Neural progenitor cell (in vitro differentiated cells): ENCODE measurements at regions not wholly inside any gene's neighbourhood (a gene's known extent, or its start where the extent isn't known, plus 50 kb on each side); places are given as distances from the start of the nearest gene placed in this dataset.

Experiments
- DNase-seq: peaks from one replicate; pipeline ENCODE4 v3.0.0-alpha.2; 2016; ENCODE audit warnings: low spot score
- H2AFZ ChIP-seq: fragments of 200-600 bp; sonication (generic); replicated peaks from 2 replicates; pipeline ENCODE4 v1.6.1; 2016; ENCODE audit warnings: antibody characterized with exemption
- H3F3A ChIP-seq: fragments of 200-600 bp; sonication (generic); 2 replicates; pipeline ENCODE4 v1.6.1; 2016; ENCODE audit warnings: antibody characterized with exemption, low read depth
- H3K27ac ChIP-seq: fragments of 200-600 bp; sonication (generic); 2 replicates; pipeline ENCODE4 v1.5.1; 2016; ENCODE audit warnings: mild to moderate bottlenecking
- H3K27me3 ChIP-seq: fragments of 200-600 bp; sonication (generic); 2 replicates; pipeline ENCODE4 v1.6.1; 2016; ENCODE audit warnings: mild to moderate bottlenecking, moderate library complexity
- H3K36me3 ChIP-seq: fragments of 200-600 bp; sonication (generic); 2 replicates; pipeline ENCODE4 v1.5.1; 2016
- H3K4me1 ChIP-seq: fragments of 200-600 bp; sonication (generic); 2 replicates; pipeline ENCODE4 v1.6.1; 2016; ENCODE audit warnings: mixed run types
- H3K4me2 ChIP-seq: fragments of 200-600 bp; sonication (generic); 2 replicates; pipeline ENCODE4 v1.6.1; 2016
- H3K4me3 ChIP-seq: fragments of 200-600 bp; sonication (generic); 2 replicates; pipeline ENCODE4 v1.5.1; 2016
- H3K79me2 ChIP-seq: fragments of 200-600 bp; sonication (generic); 2 replicates; pipeline ENCODE4 v1.6.1; 2016; ENCODE audit warnings: low read depth
- H3K9ac ChIP-seq: fragments of 200-600 bp; sonication (generic); 2 replicates; pipeline ENCODE4 v1.6.1; 2016
- H3K9me3 ChIP-seq: fragments of 200-600 bp; sonication (generic); 2 replicates; pipeline ENCODE4 v1.5.1; 2016; ENCODE audit warnings: low read depth
- H4K20me1 ChIP-seq: fragments of 200-600 bp; sonication (generic); 2 replicates; pipeline ENCODE4 v1.6.1; 2016; ENCODE audit warnings: low read depth
- H3K27ac Mint-ChIP-seq: 3 replicates; pipeline ENCODE4 v1.8.0; 2021; ENCODE audit warnings: mixed read lengths
- H3K27me3 Mint-ChIP-seq: 2 replicates; pipeline ENCODE4 v1.8.0; 2022; ENCODE audit warnings: low read depth, mild to moderate bottlenecking, inconsistent platforms, moderate library complexity, mixed read lengths; ENCODE audit not compliant: insufficient read depth
- H3K36me3 Mint-ChIP-seq: 3 replicates; pipeline ENCODE4 v1.8.0; 2021; ENCODE audit warnings: mixed read lengths
- H3K4me1 Mint-ChIP-seq: 3 replicates; pipeline ENCODE4 v1.8.0; 2021; ENCODE audit warnings: mixed read lengths
- H3K4me3 Mint-ChIP-seq: 3 replicates; pipeline ENCODE4 v1.8.0; 2021; ENCODE audit warnings: mild to moderate bottlenecking, moderate library complexity, mixed read lengths
- H3K9me3 Mint-ChIP-seq: 3 replicates; pipeline ENCODE4 v1.8.0; 2020; ENCODE audit warnings: mixed read lengths
- EZH2 ChIP-seq: fragments of 200-600 bp; sonication (generic); IDR thresholded peaks from 2 replicates; pipeline ENCODE4 v1.6.1; 2017; ENCODE audit warnings: antibody characterized with exemption, mild to moderate bottlenecking, moderate library complexity
- EZH2phosphoT487 ChIP-seq: fragments of 200-600 bp; sonication (generic); IDR thresholded peaks from 2 replicates; pipeline ENCODE4 v1.6.1; 2017; ENCODE audit warnings: antibody characterized with exemption
- TF ChIP-seq, protein P1 (sequence below): fragments of 200-600 bp; sonication (generic); IDR thresholded peaks from 2 replicates; pipeline ENCODE4 v1.5.1; 2017; ENCODE audit warnings: antibody characterized with exemption, mild to moderate bottlenecking

- Histone ChIP-seq H3K27ac (no peak overlapping the region), H3K9ac (no peak overlapping the region), H4K20me1 (no peaks in the 10 kb centered on the region), H3K4me2 (no peak overlapping the region), H3K4me3 (no peak overlapping the region), H3K27me3 (no peaks in the 10 kb centered on the region), H3K36me3 (no peaks in the 10 kb centered on the region), H3K79me2 (no peaks in the 10 kb centered on the region), H3F3A (no peaks in the 10 kb centered on the region), H3K9me3 (no peaks in the 10 kb centered on the region), H3K4me1 (peaks cover 7% of the 10 kb centered on the region), H2AFZ (peak overlapping the region; percentile 36)
- H3K4me1 Mint-ChIP-seq = no peaks in the 10 kb centered on the region
- no peaks in the 10 kb centered on the region for H3K9me3 Mint-ChIP-seq
- H3K36me3 Mint-ChIP-seq = no peaks in the 10 kb centered on the region
- H3K27ac Mint-ChIP-seq = no peak overlapping the region
- H3K4me3 Mint-ChIP-seq = no peak overlapping the region
- H3K27me3 Mint-ChIP-seq = peaks cover 2% of the 10 kb centered on the region
- DNase-seq = no peak
- no peak for TF ChIP-seq EZH2
- no peak for TF ChIP-seq EZH2phosphoT487
- TF ChIP-seq, protein P1, sequence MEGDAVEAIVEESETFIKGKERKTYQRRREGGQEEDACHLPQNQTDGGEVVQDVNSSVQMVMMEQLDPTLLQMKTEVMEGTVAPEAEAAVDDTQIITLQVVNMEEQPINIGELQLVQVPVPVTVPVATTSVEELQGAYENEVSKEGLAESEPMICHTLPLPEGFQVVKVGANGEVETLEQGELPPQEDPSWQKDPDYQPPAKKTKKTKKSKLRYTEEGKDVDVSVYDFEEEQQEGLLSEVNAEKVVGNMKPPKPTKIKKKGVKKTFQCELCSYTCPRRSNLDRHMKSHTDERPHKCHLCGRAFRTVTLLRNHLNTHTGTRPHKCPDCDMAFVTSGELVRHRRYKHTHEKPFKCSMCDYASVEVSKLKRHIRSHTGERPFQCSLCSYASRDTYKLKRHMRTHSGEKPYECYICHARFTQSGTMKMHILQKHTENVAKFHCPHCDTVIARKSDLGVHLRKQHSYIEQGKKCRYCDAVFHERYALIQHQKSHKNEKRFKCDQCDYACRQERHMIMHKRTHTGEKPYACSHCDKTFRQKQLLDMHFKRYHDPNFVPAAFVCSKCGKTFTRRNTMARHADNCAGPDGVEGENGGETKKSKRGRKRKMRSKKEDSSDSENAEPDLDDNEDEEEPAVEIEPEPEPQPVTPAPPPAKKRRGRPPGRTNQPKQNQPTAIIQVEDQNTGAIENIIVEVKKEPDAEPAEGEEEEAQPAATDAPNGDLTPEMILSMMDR = no peak
Measured at GRCh38 chr4:188821500-188821899, 682.3 kb downstream of the TRIML1 start.

DNA sequence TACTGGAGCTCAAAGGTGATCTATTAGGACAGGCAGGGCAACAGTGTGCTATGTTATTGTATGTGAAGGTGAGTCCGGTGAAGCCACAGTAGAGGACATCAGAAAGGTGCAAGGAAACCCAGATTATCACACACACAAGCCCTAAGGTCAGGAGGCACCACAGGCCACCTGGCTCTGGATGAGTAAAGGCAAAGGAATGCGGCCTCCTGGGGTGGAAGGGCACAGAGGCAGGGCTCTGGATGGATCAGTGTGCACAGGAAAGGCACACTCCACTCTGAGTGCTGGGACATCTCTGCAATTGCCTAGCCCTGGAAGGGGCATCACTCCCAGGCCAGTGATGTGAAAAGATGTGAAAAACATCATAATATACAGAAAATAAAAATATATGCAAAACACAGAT, 683.5 kb downstream of the TRIML1 start:
- no peak overlapping the region for H3K9ac ChIP-seq
- no peak overlapping the region for H3K4me2 ChIP-seq
- no peaks in the 10 kb centered on the region for H3K4me1 Mint-ChIP-seq
- no peak overlapping the region for H3K27ac ChIP-seq
- no peak overlapping the region for H2AFZ ChIP-seq
- H3K9me3 Mint-ChIP-seq = no peaks in the 10 kb centered on the region
- no peaks in the 10 kb centered on the region for H3F3A ChIP-seq
- no peaks in the 10 kb centered on the region for H3K9me3 ChIP-seq
- DNase-seq = peak; percentile 62
- H3K4me3 Mint-ChIP-seq = no peak overlapping the region
- no peak overlapping the region for H3K27ac Mint-ChIP-seq
- H4K20me1 ChIP-seq = no peaks in the 10 kb centered on the region
- peaks cover 2% of the 10 kb centered on the region for H3K27me3 Mint-ChIP-seq
- no peak overlapping the region for H3K4me3 ChIP-seq
- no peaks in the 10 kb centered on the region for H3K36me3 Mint-ChIP-seq
- peaks cover 7% of the 10 kb centered on the region for H3K4me1 ChIP-seq
- H3K36me3 ChIP-seq = no peaks in the 10 kb centered on the region
- TF ChIP-seq EZH2 = no peak
- TF ChIP-seq, protein P1 = no peak
- TF ChIP-seq EZH2phosphoT487 = no peak
- H3K79me2 ChIP-seq = no peaks in the 10 kb centered on the region
- H3K27me3 ChIP-seq = no peaks in the 10 kb centered on the region

DNA sequence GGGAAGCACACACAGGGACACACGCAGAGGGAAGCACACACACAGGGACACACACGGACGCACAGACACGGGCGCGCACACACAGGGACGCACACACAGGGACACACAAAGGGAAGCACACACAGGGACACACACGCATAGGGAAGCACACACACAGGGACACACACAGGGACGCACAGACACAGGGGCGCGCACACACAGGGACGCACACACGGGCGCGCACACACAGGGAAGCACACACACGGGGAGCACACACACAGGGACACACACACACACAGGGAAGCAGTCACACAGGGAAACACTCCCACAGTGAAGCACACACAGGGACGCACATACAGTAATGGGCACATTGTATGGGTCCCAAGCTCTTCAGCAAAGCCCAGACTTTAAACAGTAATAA, 685.3 kb downstream of the TRIML1 start:
- TF ChIP-seq, protein P1 = no peak
- TF ChIP-seq EZH2 = no peak
- no peak for TF ChIP-seq EZH2phosphoT487
- Histone ChIP-seq H3K36me3 (no peaks in the 10 kb centered on the region), H4K20me1 (no peaks in the 10 kb centered on the region), H3K4me3 (no peak overlapping the region), H2AFZ (no peak overlapping the region), H3K79me2 (no peaks in the 10 kb centered on the region), H3K4me2 (no peak overlapping the region), H3K9me3 (no peaks in the 10 kb centered on the region), H3F3A (no peaks in the 10 kb centered on the region), H3K9ac (no peak overlapping the region), H3K27ac (no peak overlapping the region), H3K4me1 (peaks cover 7% of the 10 kb centered on the region), H3K27me3 (no peaks in the 10 kb centered on the region)
- H3K36me3 Mint-ChIP-seq = no peaks in the 10 kb centered on the region
- no peak overlapping the region for H3K4me3 Mint-ChIP-seq
- no peak overlapping the region for H3K27ac Mint-ChIP-seq
- H3K9me3 Mint-ChIP-seq = no peaks in the 10 kb centered on the region
- peaks cover 2% of the 10 kb centered on the region for H3K27me3 Mint-ChIP-seq
- H3K4me1 Mint-ChIP-seq = no peaks in the 10 kb centered on the region
- no peak for DNase-seq

DNA sequence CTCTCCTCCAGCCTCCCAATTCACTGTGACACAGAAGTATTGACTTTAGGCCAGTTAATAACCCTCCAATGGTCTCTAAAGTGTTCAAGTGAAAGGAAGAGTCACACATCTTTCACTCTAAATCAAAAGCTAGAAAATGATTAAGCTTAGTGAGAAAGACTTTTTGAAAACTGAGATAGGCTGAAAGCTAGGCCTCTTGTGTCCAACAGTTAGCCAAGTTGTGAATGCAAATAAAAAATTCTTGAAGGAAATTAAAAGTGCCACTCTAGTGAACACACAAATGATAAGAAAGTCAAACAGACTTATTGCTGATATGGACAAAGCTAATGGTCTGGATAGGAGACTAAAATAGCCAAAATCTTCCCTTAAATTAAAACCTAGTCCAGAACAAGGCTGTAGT, 687.2 kb downstream of the TRIML1 start:
- DNase-seq = no peak
- Mint-ChIP-seq H3K36me3 (no peaks in the 10 kb centered on the region), H3K9me3 (no peaks in the 10 kb centered on the region), H3K27ac (no peak overlapping the region), H3K4me3 (no peak overlapping the region), H3K4me1 (no peaks in the 10 kb centered on the region), H3K27me3 (peaks cover 2% of the 10 kb centered on the region)
- Histone ChIP-seq H3K4me2 (no peak overlapping the region), H3K9ac (no peak overlapping the region), H3K4me3 (no peak overlapping the region), H2AFZ (no peak overlapping the region), H3F3A (no peaks in the 10 kb centered on the region), H3K79me2 (no peaks in the 10 kb centered on the region), H3K27ac (no peak overlapping the region), H4K20me1 (no peaks in the 10 kb centered on the region), H3K4me1 (peaks cover 7% of the 10 kb centered on the region), H3K27me3 (no peaks in the 10 kb centered on the region), H3K9me3 (no peaks in the 10 kb centered on the region), H3K36me3 (no peaks in the 10 kb centered on the region)
- TF ChIP-seq, protein P1 = no peak
- no peak for TF ChIP-seq EZH2
